Calu3 (cell line): ENCODE measurements at regions not wholly inside any gene's neighbourhood (a gene's known extent, or its start where the extent isn't known, plus 50 kb on each side); places are given as distances from the start of the nearest gene placed in this dataset.

Experiments used
- BruUV-seq: library from RNA; stranded (reverse); fragments of 400-500 nt; replicated peaks from 2 replicates; lab custom pipeline; 2021; lab: Mats Ljungman, UMichigan
- CTCF ChIA-PET: fragments of 300-600 bp; sonication (Branson Sonifier 250); formaldehyde crosslinking; loops from one replicate; lab custom pipeline; 2022; ENCODE audit warnings: antibody characterized with exemption; lab: Charles Lee
- DNase-seq: peaks from one replicate; pipeline ENCODE4 v3.0.0; 2022
- H3K27ac Mint-ChIP-seq: one replicate; pipeline ENCODE4 v1.8.0; 2022; ENCODE audit warnings: mixed read lengths; ENCODE audit not compliant: unreplicated experiment
- H3K27me3 Mint-ChIP-seq: one replicate; pipeline ENCODE4 v1.8.0; 2022; ENCODE audit warnings: mixed read lengths; ENCODE audit not compliant: unreplicated experiment
- H3K36me3 Mint-ChIP-seq: one replicate; pipeline ENCODE4 v1.8.0; 2022; ENCODE audit warnings: mild to moderate bottlenecking, moderate library complexity, mixed read lengths; ENCODE audit not compliant: insufficient read depth, unreplicated experiment
- H3K4me1 Mint-ChIP-seq: one replicate; pipeline ENCODE4 v1.8.0; 2022; ENCODE audit warnings: mild to moderate bottlenecking, low read depth, mixed read lengths; ENCODE audit not compliant: unreplicated experiment
- H3K4me3 Mint-ChIP-seq: one replicate; pipeline ENCODE4 v1.8.0; 2022; ENCODE audit warnings: mild to moderate bottlenecking, low read depth, moderate library complexity, mixed read lengths; ENCODE audit not compliant: unreplicated experiment
- H3K9me3 Mint-ChIP-seq: one replicate; pipeline ENCODE4 v1.8.0; 2022; ENCODE audit warnings: low read depth, mixed read lengths; ENCODE audit not compliant: unreplicated experiment
- intact Hi-C: fragments of 100-400 bp; cut with micrococcal nuclease; formaldehyde crosslinking; loops from one replicate; pipeline ENCODE4 v1.10.0; 2022; ENCODE audit not compliant: unreplicated experiment
- TF ChIP-seq, protein P1 (sequence below): fragments of 200-600 bp; IDR thresholded peaks from one replicate; pipeline ENCODE4 v1.8.0; 2022; ENCODE audit warnings: antibody characterized with exemption; ENCODE audit not compliant: unreplicated experiment

DNA sequence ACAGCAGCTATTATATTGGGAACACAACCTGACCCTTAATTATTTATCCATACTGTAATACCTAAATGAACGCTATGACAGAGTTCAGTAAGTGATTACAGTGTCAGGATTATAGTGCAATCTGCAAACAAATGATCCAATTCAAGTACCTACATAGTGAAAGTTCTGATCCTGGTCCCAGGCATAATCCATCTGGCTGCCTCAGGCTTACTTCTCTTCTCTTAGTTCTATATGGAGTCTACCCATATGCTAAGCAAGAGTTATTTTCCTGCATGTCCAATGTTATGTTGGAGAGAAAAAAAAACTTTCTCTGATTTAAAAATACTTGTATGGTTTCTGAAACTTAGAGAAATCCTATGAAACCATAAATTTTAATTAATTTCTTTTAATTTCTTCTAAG is 1487.7 kb upstream of the SLC10A2 start:
- Mint-ChIP-seq H3K27me3 (no peaks in the 10 kb centered on the region), H3K9me3 (no peaks in the 10 kb centered on the region), H3K4me3 (no peak overlapping the region), H3K36me3 (no peaks in the 10 kb centered on the region), H3K4me1 (no peaks in the 10 kb centered on the region), H3K27ac (no peak overlapping the region)
- CTCF ChIA-PET: no interaction called here
- intact Hi-C loops: no loop called here
- no peak for DNase-seq
- no TSS peak for BruUV-seq
- TF ChIP-seq, protein P1, sequence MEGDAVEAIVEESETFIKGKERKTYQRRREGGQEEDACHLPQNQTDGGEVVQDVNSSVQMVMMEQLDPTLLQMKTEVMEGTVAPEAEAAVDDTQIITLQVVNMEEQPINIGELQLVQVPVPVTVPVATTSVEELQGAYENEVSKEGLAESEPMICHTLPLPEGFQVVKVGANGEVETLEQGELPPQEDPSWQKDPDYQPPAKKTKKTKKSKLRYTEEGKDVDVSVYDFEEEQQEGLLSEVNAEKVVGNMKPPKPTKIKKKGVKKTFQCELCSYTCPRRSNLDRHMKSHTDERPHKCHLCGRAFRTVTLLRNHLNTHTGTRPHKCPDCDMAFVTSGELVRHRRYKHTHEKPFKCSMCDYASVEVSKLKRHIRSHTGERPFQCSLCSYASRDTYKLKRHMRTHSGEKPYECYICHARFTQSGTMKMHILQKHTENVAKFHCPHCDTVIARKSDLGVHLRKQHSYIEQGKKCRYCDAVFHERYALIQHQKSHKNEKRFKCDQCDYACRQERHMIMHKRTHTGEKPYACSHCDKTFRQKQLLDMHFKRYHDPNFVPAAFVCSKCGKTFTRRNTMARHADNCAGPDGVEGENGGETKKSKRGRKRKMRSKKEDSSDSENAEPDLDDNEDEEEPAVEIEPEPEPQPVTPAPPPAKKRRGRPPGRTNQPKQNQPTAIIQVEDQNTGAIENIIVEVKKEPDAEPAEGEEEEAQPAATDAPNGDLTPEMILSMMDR: no peak

DNA sequence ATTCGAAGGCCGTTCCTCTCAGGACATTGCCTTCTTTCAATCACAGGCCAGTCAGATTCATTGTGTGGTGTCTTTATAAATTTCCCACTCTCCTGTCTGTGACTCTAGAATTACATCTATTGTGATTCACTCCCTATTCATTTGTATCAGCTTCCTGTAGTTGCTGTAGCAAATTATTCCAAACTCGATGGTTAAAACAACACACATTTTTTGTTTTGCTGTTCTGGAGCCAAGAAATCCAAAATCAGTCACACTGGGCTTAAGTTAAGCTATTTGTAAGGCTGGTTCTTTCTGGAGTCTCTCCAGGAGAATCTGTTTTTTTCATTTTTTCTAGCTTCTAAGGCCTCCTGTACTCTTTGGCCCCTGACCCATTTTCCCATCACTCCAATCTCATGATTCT is 1487.0 kb upstream of the SLC10A2 start:
- no TSS peak for BruUV-seq
- no peaks in the 10 kb centered on the region for H3K4me1 Mint-ChIP-seq
- DNase-seq: no peak
- no peak overlapping the region for H3K4me3 Mint-ChIP-seq
- CTCF ChIA-PET: interaction anchor here (0.6 kb wide), 1 partner anchor 293 kb away, joined by 8 read pairs; no protein-coding TSS in a partner anchor
- no peaks in the 10 kb centered on the region for H3K27me3 Mint-ChIP-seq
- TF ChIP-seq, protein P1: no peak
- intact Hi-C loops: no loop called here
- H3K9me3 Mint-ChIP-seq: no peaks in the 10 kb centered on the region
- H3K27ac Mint-ChIP-seq: no peak overlapping the region
- H3K36me3 Mint-ChIP-seq: no peaks in the 10 kb centered on the region

- no peak overlapping the region for H3K27ac Mint-ChIP-seq
- H3K4me3 Mint-ChIP-seq: no peak overlapping the region
- no peaks in the 10 kb centered on the region for H3K27me3 Mint-ChIP-seq
- no peaks in the 10 kb centered on the region for H3K36me3 Mint-ChIP-seq
- no peak for DNase-seq
- H3K4me1 Mint-ChIP-seq: no peaks in the 10 kb centered on the region
- TF ChIP-seq, protein P1: no peak
- CTCF ChIA-PET: no interaction called here
- H3K9me3 Mint-ChIP-seq: no peaks in the 10 kb centered on the region
- intact Hi-C loops: no loop called here
- BruUV-seq: no TSS peak
Observed at GRCh38 chr13:104534847-104535246, 1468.6 kb upstream of the SLC10A2 start.

GRCh38 chr13:104532132-104532531 is 1465.9 kb upstream of the SLC10A2 start:
- intact Hi-C loops: no loop called here
- Mint-ChIP-seq H3K4me3 (no peak overlapping the region), H3K27ac (no peak overlapping the region), H3K9me3 (no peaks in the 10 kb centered on the region), H3K4me1 (no peaks in the 10 kb centered on the region), H3K36me3 (no peaks in the 10 kb centered on the region), H3K27me3 (no peaks in the 10 kb centered on the region)
- no peak for DNase-seq
- TF ChIP-seq, protein P1: no peak
- no TSS peak for BruUV-seq
- CTCF ChIA-PET: no interaction called here

DNA sequence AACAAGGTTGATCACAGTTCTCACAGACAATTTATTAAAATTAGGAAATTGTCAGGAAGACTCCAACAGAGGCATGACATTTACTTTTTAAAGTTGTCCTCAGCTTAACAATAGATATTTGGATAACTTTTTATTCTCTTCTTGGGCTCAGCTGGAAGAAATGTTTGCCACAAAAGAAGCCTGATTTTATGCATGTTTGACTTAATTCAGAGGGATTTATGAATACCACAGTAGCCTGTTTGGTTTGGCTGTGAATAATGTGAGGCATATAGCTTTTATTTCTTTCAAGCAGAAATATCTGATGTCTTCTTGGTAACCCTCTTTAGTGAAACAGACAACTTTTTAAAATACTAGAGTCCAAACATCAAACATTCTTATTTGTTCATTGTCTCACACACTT is 1464.5 kb upstream of the SLC10A2 start:
- no peaks in the 10 kb centered on the region for H3K9me3 Mint-ChIP-seq
- TF ChIP-seq, protein P1: no peak
- no TSS peak for BruUV-seq
- H3K4me1 Mint-ChIP-seq: no peaks in the 10 kb centered on the region
- intact Hi-C loops: no loop called here
- H3K36me3 Mint-ChIP-seq: no peaks in the 10 kb centered on the region
- H3K27ac Mint-ChIP-seq: no peak overlapping the region
- H3K4me3 Mint-ChIP-seq: no peak overlapping the region
- no peak for DNase-seq
- CTCF ChIA-PET: no interaction called here
- H3K27me3 Mint-ChIP-seq: no peaks in the 10 kb centered on the region
